Vagina (tissue), 2 donors: ENCODE measurements at regions not wholly inside any gene's neighbourhood (a gene's known extent, or its start where the extent isn't known, plus 50 kb on each side); places are given as distances from the start of the nearest gene placed in this dataset.

Experiments used
- CTCF ChIP-seq, 3 experiments: fragments of 450-650 bp in 2 of 3; fragments of 200-600 bp in 1 of 3; sonication (generic) in 1 of 3; IDR thresholded peaks; one replicate each; pipeline ENCODE4 v1.5.1; 2017 to 2019; ENCODE audit warnings: antibody characterized with exemption in 3 of 3, mild to moderate bottlenecking in 2 of 3, moderate library complexity in 2 of 3
- POLR2AphosphoS5 ChIP-seq, 2 donors: sonication (generic); formaldehyde crosslinking; IDR thresholded peaks; one replicate each; pipeline ENCODE4 v1.9.0; 2017; ENCODE audit warnings: antibody characterized with exemption in 2 of 2, mild to moderate bottlenecking in 2 of 2, low read depth in 1 of 2; ENCODE audit not compliant: insufficient read depth in 1 of 2

DNA sequence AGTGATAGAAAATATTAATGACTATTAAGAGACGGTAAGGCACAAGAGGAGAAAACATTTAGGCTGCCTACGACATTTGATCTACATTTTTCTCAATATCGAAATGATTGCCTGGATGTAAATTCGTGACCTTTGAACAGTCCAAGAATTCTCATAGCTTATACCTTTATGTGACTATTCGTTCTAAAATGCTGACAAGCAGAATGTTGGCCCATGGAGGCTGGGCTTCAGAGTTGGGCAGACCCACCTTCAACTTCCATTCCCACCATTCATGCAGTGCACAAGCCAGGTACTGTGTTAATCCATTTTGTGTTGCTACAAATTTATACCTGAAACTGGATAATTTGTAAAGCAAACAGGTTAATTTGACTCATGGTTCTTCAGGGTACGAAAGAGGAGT is 441.4 kb upstream of the COBL start:
- TF ChIP-seq CTCF (IDR thresholded peaks at IDR 0.05): no peak
- TF ChIP-seq POLR2AphosphoS5 (IDR thresholded peaks at IDR 0.05; ENCODE audit: insufficient read depth in 1 of 2, low read depth in 1 of 2): no peak
